ENCODE measurements at regions not wholly inside any gene's neighbourhood (a gene's known extent, or its start where the extent isn't known, plus 50 kb on each side); places are given as distances from the start of the nearest gene placed in this dataset.

DNA sequence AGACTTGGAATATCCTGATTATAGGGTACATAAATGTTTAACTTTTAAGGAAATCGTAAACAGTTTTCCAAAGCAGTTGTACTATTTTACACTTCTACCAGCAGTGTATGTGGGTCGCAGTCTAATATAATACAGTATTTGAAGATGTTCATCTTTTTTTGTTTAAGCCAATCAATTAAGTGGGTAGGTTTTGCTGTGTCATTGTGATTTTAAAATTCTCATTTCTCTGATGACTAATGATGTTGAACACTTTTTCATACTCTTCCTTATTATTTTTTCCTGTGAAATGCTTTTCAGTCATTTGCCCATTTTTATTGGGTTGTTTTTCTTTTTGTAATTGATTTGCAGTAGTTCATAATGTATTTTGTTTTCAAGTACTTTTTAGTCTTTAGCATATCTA, 2689.7 kb downstream of the PCDH9 start:
- 91 to 97% (median 94%) methylated on average over 2 of the region's 2 CpGs for WGBS, 3 donors
- no peaks in the 10 kb centered on the region for H3K36me3 ChIP-seq
- H3K4me3 ChIP-seq, result no peak overlapping the region
- intact Hi-C loops (cut with DNase I), result no loop called here
- no peaks in the 10 kb centered on the region for H3K9me3 ChIP-seq
- no peaks in the 10 kb centered on the region for H3K27me3 ChIP-seq
- H3K4me1 ChIP-seq (ENCODE audit: insufficient read depth), result no peaks in the 10 kb centered on the region
- no peak overlapping the region for H3K27ac ChIP-seq
- DNase-seq, result no peak
- TF ChIP-seq POLR2A (IDR thresholded peaks at IDR 0.05) (no peak), EP300 (IDR thresholded peaks at IDR 0.05) (no peak)
- TF ChIP-seq, protein P1, sequence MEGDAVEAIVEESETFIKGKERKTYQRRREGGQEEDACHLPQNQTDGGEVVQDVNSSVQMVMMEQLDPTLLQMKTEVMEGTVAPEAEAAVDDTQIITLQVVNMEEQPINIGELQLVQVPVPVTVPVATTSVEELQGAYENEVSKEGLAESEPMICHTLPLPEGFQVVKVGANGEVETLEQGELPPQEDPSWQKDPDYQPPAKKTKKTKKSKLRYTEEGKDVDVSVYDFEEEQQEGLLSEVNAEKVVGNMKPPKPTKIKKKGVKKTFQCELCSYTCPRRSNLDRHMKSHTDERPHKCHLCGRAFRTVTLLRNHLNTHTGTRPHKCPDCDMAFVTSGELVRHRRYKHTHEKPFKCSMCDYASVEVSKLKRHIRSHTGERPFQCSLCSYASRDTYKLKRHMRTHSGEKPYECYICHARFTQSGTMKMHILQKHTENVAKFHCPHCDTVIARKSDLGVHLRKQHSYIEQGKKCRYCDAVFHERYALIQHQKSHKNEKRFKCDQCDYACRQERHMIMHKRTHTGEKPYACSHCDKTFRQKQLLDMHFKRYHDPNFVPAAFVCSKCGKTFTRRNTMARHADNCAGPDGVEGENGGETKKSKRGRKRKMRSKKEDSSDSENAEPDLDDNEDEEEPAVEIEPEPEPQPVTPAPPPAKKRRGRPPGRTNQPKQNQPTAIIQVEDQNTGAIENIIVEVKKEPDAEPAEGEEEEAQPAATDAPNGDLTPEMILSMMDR (IDR thresholded peaks at IDR 0.05), result no peak

DNA sequence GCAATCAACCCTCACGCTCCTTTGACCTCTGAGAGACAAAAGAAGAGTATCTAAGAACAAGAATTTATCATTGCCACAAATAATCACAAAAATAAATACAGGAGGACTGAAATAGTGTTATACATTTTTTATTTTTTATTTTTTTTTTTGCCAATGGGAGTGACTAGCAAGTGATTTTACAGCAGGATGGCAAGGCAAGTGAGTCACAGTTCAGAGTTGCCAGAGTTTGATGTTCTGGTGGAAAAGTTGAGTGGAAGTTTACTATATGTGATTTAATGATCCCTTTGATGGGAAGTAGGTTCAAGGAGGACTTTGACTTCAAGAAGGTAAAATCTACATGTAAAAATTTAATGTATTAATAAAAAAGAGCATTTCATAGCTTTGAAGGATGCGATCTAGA, 2691.4 kb downstream of the PCDH9 start:
- no peak overlapping the region for H3K4me3 ChIP-seq
- no peaks in the 10 kb centered on the region for H3K27me3 ChIP-seq
- TF ChIP-seq POLR2A (IDR thresholded peaks at IDR 0.05) (no peak), EP300 (IDR thresholded peaks at IDR 0.05) (no peak)
- TF ChIP-seq, protein P1 (IDR thresholded peaks at IDR 0.05), result no peak
- DNase-seq, result no peak
- no peaks in the 10 kb centered on the region for H3K9me3 ChIP-seq
- no peaks in the 10 kb centered on the region for H3K36me3 ChIP-seq
- no peak overlapping the region for H3K27ac ChIP-seq
- no peaks in the 10 kb centered on the region for H3K4me1 ChIP-seq (ENCODE audit: insufficient read depth)
- WGBS, 3 donors, result 92 to 95% (median 92%) methylated on average over 2 of the region's 2 CpGs
- intact Hi-C loops (cut with DNase I), result no loop called here

DNA sequence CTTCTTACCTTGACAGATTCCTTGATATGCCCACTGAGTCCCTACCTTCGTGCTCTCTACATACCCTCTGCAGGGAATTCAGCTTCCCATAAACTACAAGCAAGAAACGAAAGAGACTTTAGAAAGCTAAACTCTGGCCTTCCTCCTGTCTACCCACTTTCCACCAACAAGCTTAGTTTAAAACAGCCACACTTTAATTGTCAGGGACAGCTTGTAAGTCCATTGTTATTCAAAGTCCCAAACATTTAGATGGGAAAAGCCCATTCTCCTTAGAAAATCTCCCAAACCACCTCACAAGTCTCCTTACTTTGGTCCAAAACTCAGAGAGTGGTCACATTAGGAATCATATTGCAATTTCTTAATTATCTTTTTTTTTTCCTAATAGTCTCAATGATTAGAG, 2695.8 kb downstream of the PCDH9 start:
- 83 to 85% (median 85%) methylated on average over 2 of the region's 2 CpGs for WGBS, 3 donors
- Histone ChIP-seq H3K27me3 (no peaks in the 10 kb centered on the region), H3K4me1 (ENCODE audit: insufficient read depth) (no peaks in the 10 kb centered on the region), H3K27ac (no peak overlapping the region), H3K9me3 (no peaks in the 10 kb centered on the region), H3K36me3 (no peaks in the 10 kb centered on the region), H3K4me3 (no peak overlapping the region)
- DNase-seq, result no peak
- intact Hi-C loops (cut with DNase I), result no loop called here
- TF ChIP-seq EP300 (IDR thresholded peaks at IDR 0.05) (no peak), POLR2A (IDR thresholded peaks at IDR 0.05) (no peak)
- TF ChIP-seq, protein P1 (IDR thresholded peaks at IDR 0.05), result no peak

DNA sequence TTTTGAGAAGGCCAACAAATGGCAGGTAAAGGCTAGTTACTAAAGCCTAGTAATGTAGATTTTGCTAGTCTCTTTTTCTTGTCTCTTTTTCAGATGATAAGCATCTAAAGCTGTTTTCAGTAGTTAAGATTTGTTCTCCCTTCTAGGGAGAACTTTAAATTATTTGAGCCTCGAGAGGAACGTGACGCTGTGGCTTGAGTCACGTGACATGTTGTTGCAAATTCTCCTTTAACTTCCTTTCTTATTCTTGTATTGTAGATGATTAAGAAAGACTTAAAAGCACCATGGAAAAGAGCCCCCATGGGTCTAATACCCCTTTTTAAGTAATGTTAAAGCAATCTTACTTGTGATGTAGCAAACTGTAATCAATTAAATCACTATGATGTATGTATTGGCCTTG, 2698.7 kb downstream of the PCDH9 start:
- Histone ChIP-seq H3K9me3 (no peaks in the 10 kb centered on the region), H3K27me3 (no peaks in the 10 kb centered on the region), H3K27ac (no peak overlapping the region), H3K36me3 (no peaks in the 10 kb centered on the region), H3K4me1 (ENCODE audit: insufficient read depth) (no peaks in the 10 kb centered on the region), H3K4me3 (no peak overlapping the region)
- intact Hi-C loops (cut with DNase I), result no loop called here
- 90 to 92% (median 91%) methylated on average over 4 of the region's 4 CpGs for WGBS, 3 donors
- TF ChIP-seq EP300 (IDR thresholded peaks at IDR 0.05), result no peak
- TF ChIP-seq, protein P1 (IDR thresholded peaks at IDR 0.05), result no peak
- no peak for DNase-seq

Measured in ovary (tissue), 7 donors.